Adrenal gland (tissue), 5 donors: ENCODE measurements at regions not wholly inside any gene's neighbourhood (a gene's known extent, or its start where the extent isn't known, plus 50 kb on each side); places are given as distances from the start of the nearest gene placed in this dataset.

Experiments
- POLR2A ChIP-seq, 2 donors: fragments of 450-650 bp; IDR thresholded peaks; one replicate each; pipeline ENCODE4 v1.6.1; 2017; ENCODE audit warnings: antibody characterized with exemption in 2 of 2, mild to moderate bottlenecking in 2 of 2, moderate library complexity in 1 of 2
- TF ChIP-seq, protein P1 (sequence below), 6 experiments: fragments of 450-650 bp in 4 of 6; fragments of 200-600 bp in 2 of 6; sonication (generic) in 1 of 6; IDR thresholded peaks; 1 replicate in 5 of 6; 2 replicates in 1 of 6; pipeline versions ENCODE4 v1.5.1 to v1.8.0; 2016 to 2021; ENCODE audit warnings: antibody characterized with exemption in 6 of 6, mild to moderate bottlenecking in 2 of 6, moderate library complexity in 1 of 6
- donor health status: DM: no; HTN: no; CAD: no.

DNA sequence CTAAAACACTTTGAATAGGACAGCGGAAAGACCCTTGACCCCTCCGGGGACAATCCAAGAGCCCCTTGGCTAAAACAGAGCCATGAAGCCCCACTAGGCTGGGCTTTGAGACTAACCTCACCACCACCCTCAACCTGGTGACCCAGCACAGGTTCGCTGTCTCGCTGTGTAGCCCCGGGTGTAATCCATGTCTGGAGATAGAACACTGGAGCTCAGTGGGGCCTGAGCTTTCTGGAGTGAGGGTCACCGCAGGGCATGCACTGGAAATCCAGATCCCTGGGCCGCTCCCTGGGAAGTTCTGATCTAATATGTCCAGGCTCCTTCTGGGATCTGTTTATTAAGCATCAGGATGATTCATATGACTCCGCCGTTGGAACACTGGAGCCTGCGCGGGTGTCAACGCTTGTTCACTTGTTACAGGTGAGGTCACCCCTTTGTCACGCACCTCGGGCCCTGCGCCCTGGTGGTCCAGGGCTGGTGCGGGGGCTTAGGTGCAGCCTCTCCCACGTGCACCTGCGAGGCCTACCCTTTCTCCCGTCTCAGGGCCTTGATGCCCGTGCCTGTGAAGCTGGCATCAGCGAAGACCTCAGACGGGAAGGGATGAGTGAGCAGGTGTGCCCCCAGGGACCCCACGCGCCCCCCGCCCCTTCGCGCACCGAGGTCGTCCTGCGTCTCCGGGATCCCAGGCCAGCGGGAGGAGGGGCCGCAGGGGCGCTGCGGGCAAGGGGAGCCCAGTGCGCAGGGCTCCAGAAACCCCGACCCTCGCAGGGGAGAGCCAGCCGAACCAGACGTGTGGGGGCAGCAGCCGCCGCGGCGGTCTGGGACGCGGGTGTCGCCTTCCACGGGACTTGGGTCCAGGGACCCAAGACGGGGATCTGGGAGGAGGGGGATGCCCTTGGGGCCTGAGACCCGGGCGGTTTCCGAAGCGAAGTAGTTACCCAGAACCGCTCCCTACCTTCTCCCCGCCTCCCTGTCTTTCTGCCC is 224.1 kb upstream of the FOXF1 start:
- TF ChIP-seq, protein P1, sequence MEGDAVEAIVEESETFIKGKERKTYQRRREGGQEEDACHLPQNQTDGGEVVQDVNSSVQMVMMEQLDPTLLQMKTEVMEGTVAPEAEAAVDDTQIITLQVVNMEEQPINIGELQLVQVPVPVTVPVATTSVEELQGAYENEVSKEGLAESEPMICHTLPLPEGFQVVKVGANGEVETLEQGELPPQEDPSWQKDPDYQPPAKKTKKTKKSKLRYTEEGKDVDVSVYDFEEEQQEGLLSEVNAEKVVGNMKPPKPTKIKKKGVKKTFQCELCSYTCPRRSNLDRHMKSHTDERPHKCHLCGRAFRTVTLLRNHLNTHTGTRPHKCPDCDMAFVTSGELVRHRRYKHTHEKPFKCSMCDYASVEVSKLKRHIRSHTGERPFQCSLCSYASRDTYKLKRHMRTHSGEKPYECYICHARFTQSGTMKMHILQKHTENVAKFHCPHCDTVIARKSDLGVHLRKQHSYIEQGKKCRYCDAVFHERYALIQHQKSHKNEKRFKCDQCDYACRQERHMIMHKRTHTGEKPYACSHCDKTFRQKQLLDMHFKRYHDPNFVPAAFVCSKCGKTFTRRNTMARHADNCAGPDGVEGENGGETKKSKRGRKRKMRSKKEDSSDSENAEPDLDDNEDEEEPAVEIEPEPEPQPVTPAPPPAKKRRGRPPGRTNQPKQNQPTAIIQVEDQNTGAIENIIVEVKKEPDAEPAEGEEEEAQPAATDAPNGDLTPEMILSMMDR (IDR thresholded peaks at IDR 0.05) = no peak
- no peak for TF ChIP-seq POLR2A (IDR thresholded peaks at IDR 0.05)
